A204.1 (cell line): ENCODE measurements at regions not wholly inside any gene's neighbourhood (a gene's known extent, or its start where the extent isn't known, plus 50 kb on each side); places are given as distances from the start of the nearest gene placed in this dataset.

ENCODE experiments used
- FAIRE-seq: peaks from 2 replicates; lab custom pipeline; 2012; peaks lifted over from hg19 to GRCh38; lab: Jason Lieb, UNC

DNA sequence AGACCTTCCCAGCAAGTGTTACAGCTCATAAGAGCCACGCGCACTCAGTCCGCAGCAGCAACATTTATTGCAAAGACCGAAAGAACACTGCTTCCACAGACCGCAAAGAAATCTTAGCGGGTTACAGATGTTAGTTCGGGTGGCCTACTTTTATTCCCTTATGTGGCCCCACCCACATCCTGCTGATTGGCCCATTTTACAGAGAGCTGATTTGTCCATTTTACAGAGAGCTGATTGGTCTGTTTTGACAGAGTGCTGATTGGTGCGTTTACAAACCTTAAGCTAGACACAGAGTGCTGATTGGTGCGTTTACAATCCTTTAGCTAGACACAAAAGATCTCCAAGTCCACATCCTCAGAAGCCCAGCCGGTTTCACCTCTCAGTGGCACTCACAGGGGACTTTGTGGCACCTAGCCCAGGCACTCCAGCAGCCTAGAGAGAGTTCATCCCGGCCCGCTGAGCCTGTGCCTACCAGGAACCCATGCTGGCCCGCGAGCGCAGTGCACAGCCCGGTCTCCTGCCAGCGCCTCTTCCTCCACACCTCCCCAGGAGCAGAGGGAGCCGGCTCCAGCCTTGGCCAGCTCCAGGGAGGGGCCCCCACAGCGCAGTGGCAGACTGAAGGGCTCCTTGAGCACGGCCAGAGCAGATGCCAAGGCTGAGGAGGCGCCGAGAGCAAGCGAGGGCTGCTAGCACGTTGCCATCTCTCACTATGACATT, 244.3 kb upstream of the TSHZ2 start:
- FAIRE-seq, result no peak

DNA sequence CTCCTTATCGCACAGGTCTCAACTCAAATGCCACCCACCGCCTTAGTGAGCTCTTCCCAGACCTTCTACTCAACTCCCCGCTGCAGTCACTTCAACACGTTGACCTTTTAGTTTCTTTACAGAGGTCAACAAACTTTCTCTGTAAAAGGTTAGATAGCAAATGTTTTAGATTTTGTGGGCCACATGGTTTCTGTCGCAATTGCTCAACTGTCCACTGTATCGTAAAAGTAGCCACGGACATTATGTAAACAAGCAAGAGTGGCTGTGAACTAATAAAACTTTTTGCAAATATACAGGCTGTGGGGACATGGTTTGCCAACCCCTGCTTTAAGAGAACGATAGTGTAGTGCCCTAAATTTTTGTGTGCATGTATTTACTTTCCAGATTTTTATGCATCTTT, 247.6 kb upstream of the TSHZ2 start:
- FAIRE-seq, result no peak

DNA sequence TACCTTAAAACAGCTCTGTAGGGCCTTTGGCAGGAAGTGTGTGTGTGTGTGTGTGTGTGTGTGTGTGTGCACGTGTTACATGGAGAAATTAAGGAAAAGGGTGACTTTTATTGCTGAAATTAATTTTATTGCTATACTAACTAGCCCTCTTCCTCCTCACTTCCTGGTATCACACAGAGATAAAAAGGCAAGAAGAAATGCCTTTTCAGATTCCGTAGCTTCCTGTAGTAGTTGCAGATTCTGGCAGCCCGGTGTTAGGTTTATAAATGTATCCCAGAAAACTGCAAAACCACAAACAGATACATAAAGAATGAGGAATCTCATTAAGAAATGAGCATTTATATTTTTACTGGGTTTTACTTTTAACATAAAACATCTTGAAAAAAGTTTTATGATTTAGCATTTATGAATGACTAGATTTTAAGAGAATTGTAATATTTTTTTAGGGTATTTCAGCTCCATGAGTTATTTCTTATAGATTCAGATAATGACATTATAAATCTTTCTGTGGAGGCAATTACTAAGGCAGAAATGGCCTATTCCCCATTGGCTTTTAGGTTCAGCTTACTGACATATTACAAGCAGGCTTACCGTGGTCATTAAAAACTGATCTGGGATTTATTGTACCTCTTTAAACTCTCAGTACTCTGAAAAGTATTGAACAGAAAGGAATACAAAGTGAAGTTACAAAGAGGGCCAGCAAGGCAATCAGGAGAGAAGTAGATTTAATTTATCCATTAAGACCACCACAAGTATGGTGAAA, 249.1 kb upstream of the TSHZ2 start:
- FAIRE-seq, result no peak

DNA sequence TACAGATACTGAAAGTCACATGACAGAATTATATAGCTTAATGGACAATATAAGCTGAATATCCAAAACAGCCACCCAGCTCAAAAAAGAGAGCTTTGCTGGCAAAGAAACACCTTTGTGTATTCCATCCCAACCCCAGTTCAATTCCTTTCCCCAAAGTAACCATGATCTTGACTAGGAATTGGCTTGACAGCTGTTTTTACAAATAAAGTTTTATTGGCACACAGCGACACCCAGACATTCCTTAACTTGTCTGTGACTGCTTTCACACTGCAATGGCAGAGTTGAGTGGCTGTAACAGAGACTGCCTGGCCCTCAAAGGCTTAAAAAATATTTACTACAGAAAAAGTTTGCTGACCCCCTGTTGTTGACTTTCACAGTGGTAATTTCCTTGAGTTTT, 264.0 kb upstream of the TSHZ2 start:
- FAIRE-seq, result no peak

DNA sequence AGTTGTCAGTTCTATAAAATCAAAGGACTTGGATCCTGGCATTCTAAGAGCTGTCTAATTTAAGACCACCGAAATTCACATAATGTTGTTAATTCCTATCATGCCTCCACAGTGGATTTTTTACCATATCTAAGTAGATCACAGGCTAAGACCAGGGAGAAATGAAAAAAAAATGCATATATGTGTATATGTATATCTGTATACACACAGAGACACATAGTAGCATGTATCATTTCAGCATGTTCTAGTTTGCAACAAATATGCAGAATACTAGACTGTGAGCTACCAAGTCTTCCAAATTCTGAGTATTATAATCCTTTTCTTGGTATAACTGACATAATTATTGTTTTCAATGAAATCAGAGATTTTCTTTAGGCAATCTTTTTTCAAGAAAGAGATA, 267.6 kb upstream of the TSHZ2 start:
- FAIRE-seq, result no peak

DNA sequence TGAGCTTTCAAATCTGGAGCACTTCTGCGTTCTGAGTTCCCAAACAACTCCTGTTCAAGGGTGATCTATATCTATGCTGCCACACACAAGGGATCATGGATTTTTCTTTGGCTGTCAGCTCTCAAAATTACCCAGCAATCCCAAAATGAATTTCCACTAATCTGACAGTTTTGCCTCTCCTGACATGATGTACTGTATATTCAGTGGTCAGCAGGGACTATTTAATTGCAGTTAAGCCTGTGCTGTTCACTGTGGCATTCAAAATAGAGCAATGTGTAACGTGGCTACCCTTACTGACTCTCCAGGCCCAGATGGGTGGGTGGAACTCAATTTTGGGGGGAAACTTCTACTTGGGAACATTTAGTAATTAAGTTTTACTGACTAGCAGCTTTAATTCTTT, 283.8 kb upstream of the TSHZ2 start:
- FAIRE-seq, result no peak

DNA sequence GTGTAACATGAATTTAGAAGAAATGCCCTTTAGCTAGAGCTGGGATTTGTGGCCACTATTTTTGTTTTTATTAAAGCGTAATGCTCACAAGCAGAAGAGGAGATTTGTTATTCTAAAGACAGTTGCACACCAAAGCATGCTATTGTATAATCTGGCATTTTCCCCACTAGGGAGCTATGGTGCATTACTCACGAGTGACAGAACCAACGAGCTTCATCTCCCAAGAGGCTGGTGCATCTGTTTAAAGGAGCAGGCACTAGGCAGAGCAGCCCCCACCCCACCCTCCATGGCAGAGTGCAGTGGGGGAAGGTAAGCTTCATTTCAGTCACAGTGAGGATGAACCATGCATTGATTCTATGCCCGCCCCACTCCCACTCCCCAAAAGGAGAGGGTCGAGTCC, 287.3 kb upstream of the TSHZ2 start:
- no peak for FAIRE-seq

DNA sequence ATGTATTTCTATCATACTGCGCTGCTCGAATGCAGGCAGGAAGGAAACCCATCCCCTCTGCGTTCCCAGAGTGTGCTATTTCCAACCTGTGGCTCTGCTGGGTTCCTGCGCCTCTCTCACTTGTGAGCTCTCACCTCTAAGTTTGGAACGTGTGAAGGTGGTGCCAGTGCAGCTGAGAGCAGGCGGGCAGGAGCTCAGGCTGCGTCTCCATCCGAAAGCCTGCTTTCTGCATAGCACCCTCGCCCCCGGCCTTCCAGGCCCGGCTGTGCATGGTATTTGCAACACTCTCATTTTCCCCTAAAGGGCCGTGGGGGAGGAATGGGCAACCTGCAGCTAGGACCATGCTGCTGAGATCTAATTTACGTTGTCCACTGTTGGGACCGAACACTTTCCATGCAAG, 288.0 kb upstream of the TSHZ2 start:
- no peak for FAIRE-seq

DNA sequence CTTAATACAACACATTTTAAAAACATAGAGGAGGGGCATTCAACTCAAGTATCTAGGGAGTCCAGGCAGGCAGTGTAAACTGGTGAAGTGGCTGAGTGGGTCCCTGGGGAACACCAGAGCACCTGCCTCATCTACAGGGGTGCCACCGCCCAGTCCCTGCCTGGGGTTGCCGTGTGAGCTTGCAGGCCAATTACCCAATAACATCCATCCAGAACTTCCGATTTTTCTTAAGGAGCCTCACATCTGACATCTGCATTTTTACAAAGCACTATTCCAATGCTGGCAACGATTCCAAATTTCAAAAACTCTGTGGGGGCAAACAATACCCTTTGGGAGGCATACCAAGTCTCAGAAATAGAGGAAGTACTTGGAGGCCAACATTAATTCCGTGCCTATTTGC, 288.4 kb upstream of the TSHZ2 start:
- FAIRE-seq, result no peak

DNA sequence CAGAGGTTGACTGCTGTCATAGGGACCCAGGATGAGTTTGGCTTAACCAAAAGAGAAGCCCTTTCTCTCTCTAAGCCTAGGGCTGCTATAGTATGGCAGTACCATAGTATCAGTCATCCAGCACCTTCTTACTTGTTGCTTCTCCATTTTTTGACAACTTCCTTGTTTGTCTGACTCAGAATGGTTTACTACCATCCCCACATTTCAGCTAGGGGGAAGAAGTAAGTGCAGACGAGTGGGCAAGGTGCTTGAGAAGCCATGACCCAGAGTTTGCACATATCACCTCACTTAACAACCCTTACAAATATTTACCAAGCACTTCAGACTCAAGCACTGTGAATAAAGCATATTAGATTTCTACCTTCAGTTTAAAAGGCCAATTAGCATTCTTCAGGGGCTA, 289.9 kb upstream of the TSHZ2 start:
- FAIRE-seq, result no peak

DNA sequence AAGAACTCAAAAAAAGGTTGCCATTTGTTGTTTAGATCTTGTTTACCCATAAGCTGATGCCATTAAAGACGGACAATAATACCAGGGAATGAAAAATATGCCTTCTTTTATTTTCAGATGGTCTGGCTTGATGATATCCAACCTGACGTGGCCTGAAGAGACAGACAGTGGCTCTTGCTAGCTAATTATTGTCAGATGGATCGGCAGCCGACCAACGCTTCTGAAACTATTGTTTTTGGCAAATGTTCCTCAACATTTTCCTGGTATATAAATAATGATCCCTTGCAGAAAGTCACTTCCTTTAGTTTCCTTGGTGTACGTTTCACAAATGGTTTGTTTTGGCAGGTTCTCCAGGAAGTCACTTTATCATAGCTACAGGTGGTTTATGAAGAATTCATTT, 290.9 kb upstream of the TSHZ2 start:
- no peak for FAIRE-seq

DNA sequence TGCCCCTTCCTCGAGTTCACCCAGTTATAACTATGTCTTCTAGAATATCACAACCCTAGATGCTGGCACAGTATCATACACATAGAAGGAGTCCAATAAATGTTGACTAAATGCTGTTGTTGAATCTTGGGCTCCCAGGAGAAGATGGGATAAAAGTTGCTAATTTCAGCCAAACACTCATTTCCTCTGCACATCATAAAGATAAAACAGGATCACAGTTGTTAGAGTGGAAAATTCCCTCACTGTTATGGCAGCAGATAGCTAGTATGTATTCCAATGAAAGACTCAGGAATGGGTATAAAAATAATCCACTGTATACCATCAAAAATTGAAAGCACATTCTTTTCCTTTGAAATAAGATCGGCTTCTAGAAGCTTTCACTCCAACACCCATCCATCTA, 294.9 kb upstream of the TSHZ2 start:
- FAIRE-seq, result no peak

DNA sequence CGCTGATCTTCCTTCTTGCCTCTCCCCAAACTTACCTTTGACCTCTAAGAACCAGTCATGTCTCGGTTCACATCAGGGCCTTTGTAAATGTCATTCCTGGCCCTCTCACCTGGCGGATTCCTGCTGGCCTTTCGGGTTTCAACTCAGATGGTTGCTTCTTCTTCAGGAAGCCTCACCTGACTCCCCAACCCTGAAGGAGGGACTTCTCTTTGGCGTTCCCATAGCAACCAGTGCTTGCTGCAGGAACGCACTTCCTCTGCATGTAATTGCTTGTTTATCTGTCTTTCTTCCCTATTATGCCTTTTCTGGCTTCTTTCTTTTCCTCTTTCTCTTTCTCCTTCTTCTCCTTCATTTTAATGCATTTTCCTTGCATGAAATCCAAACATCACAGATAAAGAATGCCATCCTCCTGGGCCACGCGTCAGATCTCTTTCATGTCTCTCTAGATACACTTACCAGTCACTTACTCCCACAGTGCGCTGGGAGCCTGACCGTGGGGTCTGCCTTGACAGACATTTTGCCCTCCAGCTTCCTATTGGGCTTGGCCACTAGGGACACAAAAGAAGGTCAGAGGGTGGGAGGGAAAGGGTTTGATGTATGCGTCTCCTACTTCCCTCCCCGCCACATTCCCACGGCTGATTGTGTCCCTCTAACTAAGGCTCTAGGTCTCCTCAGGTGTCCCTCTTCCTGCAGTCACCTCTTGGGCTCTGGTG, 295.7 kb upstream of the TSHZ2 start:
- no peak for FAIRE-seq

DNA sequence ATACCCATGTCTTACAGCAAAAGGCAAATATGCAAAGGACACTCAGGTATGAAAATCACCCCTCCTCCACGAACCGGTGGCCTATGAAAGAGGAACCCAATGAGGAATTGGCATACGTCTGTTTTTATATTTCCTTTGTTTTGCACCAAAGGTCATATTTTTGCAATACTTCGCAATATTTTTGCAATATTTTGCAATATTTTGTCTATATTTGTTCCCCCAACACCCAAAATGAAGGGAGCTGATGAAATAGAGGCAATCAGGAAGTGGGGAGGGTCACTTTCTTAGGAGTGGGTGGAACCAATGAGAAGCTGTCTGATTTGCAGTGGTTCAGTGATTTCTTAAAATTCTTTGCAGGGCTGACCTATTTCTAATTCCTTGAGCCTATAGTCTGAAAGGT, 296.8 kb upstream of the TSHZ2 start:
- FAIRE-seq, result no peak

DNA sequence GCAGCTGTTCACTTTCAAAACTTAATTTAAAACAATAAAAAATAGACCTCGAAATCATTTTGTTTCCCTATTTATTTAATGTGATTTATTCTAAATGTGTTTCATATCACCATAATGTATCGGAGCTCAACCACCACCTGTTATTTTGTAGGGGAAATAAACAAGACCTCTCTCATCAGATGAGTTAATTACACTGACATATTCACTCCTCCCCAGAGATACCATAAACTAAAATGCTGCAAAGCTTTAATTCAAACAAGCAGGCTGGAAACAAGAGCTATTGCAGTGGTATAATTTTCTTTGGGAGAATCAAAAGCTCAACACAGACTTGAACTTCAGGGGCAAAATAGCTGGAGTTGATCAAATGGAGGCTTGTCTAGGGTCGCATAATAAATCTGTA, 303.5 kb upstream of the TSHZ2 start:
- FAIRE-seq, result no peak

DNA sequence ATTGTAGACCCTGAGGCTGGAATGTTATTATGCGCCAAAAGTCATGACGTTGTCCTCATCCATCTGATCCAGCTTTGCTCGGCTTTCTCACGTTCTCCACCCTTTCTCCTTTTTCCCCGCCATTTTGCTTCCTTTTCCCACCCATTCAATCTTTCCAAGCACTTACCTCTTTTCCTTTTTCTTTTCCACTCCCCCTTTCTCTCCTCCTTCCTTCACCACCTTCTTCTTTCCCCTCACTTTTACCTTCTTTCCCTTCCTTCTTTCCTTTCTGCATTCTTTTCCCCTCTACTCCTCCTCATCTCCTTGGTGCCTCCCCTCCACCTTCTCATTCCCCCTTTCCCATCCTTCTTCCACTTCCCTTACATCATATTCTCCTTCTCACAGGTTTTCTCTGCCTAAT, 304.8 kb upstream of the TSHZ2 start:
- FAIRE-seq, result no peak

DNA sequence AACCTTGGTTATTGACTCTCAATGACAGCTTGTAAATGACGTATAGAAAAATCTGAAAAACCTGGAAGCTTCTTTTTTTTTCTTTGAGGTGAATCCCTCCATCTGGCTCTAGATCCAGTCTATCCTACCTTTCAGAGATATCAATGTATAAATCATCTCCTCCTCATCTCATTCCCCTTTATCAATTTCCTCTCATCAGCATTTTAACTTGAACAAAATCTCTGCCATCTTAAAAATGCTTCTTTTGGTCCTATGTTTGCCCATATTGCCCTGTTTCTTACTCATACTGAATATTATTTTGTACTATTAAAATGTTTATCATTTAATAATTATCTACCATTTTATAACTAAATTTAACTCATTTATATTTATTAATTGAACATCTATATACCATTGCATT, 306.7 kb upstream of the TSHZ2 start:
- peak; percentile 29 for FAIRE-seq

DNA sequence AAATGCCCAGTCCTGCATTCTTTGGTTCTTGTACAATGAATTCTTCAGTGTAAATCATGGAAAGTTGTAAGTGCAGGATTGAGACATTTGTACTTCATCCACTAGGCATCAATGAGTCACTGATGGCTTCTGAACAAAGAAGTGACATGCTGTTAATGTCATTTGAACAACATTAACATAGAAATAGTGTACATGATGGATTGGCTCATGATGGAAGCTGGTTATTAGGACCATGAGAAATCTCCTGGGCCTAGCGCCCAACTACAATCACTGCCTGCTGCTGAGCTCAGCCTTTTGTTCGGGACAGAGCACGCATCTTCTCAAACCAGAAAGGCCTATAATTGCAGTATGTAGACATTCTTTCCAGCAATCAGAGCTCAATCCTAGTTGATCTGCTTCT, 316.8 kb upstream of the TSHZ2 start:
- no peak for FAIRE-seq

DNA sequence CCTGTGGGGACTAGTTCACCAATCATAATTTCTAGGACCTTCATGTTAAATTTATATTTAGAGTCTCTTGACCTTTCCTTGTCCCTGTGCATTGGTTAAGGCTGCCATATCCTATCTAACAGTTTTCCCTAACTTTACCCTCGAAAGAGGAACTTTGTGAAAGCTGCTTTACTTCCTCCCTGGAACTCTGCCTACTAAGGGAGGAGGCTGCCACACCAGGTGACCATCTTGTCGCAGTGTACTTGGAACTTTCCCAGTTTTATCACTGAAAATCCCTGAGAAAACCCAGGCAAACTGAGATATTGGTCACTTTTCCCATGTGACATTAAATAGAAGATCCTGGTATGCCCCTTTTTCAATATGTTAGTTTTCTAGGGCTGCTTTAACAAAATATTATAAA, 317.6 kb upstream of the TSHZ2 start:
- no peak for FAIRE-seq

DNA sequence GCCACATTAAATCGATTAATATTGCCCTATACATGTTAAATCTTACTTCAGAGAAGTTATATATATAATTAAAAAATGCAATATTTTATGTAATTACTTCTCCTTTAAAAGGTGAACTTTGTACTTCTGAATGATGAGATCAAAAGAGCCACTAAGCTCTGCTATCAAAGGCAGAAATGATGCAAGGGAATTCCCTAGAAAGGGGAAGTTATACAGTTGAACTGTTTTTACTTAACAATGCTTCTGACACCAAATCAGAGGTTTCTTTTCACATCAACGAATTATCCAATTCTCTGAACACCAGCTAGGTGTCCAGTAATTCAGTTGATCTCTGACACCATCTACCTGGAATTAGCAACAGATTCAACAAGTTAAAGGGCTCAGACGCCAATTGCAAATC, 319.9 kb upstream of the TSHZ2 start:
- FAIRE-seq, result no peak

DNA sequence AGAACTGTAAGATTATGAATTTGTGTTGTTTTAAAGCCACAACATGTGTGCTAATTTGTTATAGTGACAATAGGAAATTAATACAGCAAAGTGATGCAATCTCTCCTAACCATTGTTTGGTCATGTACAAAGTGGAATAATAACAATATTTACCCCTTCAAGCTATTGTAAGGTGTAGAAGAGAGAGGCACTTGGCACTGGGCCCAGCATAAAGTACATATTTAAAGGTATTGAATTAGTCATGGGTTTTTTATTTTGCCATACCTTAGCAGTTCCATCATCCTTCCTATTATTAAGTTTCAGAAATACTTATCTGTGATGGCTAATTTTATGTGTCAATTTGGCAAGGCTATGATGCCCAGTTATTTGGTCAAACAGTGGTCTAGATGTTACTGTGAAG, 322.4 kb upstream of the TSHZ2 start:
- FAIRE-seq, result no peak

DNA sequence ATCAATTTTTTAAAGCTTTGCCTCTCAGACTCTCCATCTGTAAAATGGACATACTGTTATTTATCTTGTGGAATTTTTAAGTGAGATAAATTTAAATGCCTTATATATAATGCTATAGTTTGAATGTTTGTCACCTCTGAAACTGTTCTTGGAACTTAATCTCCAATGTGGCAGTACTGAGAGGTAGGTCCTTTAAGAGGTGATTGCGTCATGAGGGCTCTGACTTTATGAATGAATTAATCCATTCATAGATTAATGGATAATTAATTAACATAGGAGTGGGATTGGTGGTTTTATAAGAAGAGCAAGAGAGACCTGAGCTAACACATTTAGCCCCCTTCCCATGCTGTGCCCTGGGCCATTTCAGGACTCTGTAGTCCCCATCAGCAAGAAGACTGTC, 326.3 kb upstream of the TSHZ2 start:
- no peak for FAIRE-seq

DNA sequence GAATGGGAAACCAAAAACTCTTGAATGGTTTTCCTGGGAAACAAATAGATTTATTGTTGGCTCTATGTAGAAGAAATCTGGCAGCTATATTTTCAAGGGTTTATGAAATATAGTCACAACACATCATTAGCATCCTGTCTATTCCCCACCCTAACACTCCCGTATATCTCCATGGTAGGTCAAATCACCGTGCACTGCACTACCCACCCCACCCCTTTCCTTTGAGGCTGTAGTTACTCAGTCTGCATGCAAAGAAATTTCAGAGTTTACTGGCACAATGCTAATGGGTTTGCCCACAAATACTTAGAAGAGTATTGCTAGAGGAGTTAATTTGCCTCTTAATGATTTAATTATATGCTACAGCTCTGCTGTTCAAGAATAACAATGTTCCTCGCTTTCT, 329.1 kb upstream of the TSHZ2 start:
- no peak for FAIRE-seq

DNA sequence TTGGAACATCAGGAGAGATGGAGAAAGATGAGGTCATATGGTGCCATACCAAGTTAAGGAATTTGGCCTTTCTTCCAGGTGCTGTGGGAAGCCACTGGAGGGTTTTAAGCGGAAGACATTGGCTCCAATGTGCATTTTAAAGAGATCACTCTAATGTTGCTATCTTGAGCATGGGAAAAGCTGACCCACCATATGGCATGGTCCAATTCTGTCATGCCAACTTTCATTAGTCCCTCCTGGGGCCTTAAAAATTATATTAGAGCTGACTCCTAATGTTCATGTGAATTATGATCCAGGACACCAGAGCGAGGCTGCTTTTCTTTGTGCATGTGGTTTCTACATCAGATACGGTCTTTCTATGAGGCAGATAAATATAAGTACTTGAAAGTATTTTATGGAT, 335.0 kb upstream of the TSHZ2 start:
- FAIRE-seq, result no peak
